GM12891 (cell line): ENCODE measurements at regions not wholly inside any gene's neighbourhood (a gene's known extent, or its start where the extent isn't known, plus 50 kb on each side); places are given as distances from the start of the nearest gene placed in this dataset.

Source experiments
- PAX5 ChIP-seq: IDR thresholded peaks from 2 replicates; pipeline ENCODE4 v1.6.1; 2011; ENCODE audit warnings: low read length, moderate library complexity, mild to moderate bottlenecking; ENCODE audit not compliant: insufficient read depth, severe bottlenecking
- POLR2A ChIP-seq: IDR thresholded peaks from 2 replicates; pipeline ENCODE4 v1.6.1; 2011; ENCODE audit warnings: low read depth, low read length, control low read depth
- POLR2AphosphoS5 ChIP-seq: IDR thresholded peaks from 2 replicates; pipeline ENCODE4 v1.6.1; 2011; ENCODE audit warnings: low read depth, low read length, control low read depth
- POU2F2 ChIP-seq: IDR thresholded peaks from 2 replicates; pipeline ENCODE4 v1.6.1; 2011; ENCODE audit warnings: low read depth, mild to moderate bottlenecking, control low read depth, low read length, moderate library complexity
- SPI1 ChIP-seq: IDR thresholded peaks from 2 replicates; pipeline ENCODE4 v1.6.1; 2011; ENCODE audit warnings: low read depth, low read length, control low read depth
- TAF1 ChIP-seq: IDR thresholded peaks from 2 replicates; pipeline ENCODE4 v1.6.1; 2011; ENCODE audit warnings: low read depth, low read length, control low read depth

GRCh38 chr4:18670034-18670433 is 648.5 kb upstream of the LCORL start:
- TF ChIP-seq POLR2A (no peak), TAF1 (no peak), POLR2AphosphoS5 (no peak), PAX5 (no peak), SPI1 (no peak), POU2F2 (no peak)
